Endodermal cell (in vitro differentiated cells): ENCODE measurements at regions not wholly inside any gene's neighbourhood (a gene's known extent, or its start where the extent isn't known, plus 50 kb on each side); places are given as distances from the start of the nearest gene placed in this dataset.

Experiments used
- DNase-seq: peaks from one replicate; pipeline ENCODE4 v3.0.0-alpha.2; 2017
- H3K27ac ChIP-seq: 2 replicates; pipeline ENCODE4 v1.5.1; 2013; ENCODE audit warnings: mild to moderate bottlenecking, low read depth, low read length, moderate library complexity
- H3K27me3 ChIP-seq: 2 replicates; pipeline ENCODE4 v1.6.1; 2013; ENCODE audit warnings: mild to moderate bottlenecking, low read length, moderate library complexity; ENCODE audit not compliant: insufficient read depth, control insufficient read depth, poor library complexity, severe bottlenecking
- H3K36me3 ChIP-seq: 2 replicates; pipeline ENCODE4 v1.7.0; 2013; ENCODE audit warnings: mild to moderate bottlenecking, low read length, moderate library complexity; ENCODE audit not compliant: control insufficient read depth, insufficient read depth
- H3K4me1 ChIP-seq: one replicate; pipeline ENCODE4 v1.7.0; 2013; ENCODE audit warnings: low read length; ENCODE audit not compliant: control insufficient read depth, insufficient read depth
- H3K4me3 ChIP-seq: 2 replicates; pipeline ENCODE4 v1.5.1; 2013; ENCODE audit warnings: mild to moderate bottlenecking, low read length, moderate library complexity
- H3K9ac ChIP-seq: 2 replicates; pipeline ENCODE4 v1.6.1; 2013; ENCODE audit warnings: mild to moderate bottlenecking, low read length, moderate library complexity; ENCODE audit not compliant: poor library complexity, severe bottlenecking; ENCODE audit errors: extremely low read depth
- H3K9me3 ChIP-seq: 2 replicates; pipeline ENCODE4 v1.6.1; 2013; ENCODE audit warnings: mild to moderate bottlenecking, low read length, moderate library complexity; ENCODE audit not compliant: control insufficient read depth
- H3K27ac Mint-ChIP-seq: 2 replicates; pipeline ENCODE4 v1.8.0; 2020; ENCODE audit warnings: mixed read lengths
- H3K27me3 Mint-ChIP-seq: 2 replicates; pipeline ENCODE4 v1.8.0; 2021; ENCODE audit warnings: mild to moderate bottlenecking, mixed read lengths; ENCODE audit not compliant: insufficient read depth
- H3K36me3 Mint-ChIP-seq: 2 replicates; pipeline ENCODE4 v1.8.0; 2020; ENCODE audit warnings: low read depth, mixed read lengths
- H3K4me1 Mint-ChIP-seq: 2 replicates; pipeline ENCODE4 v1.8.0; 2020; ENCODE audit warnings: mixed read lengths
- H3K4me3 Mint-ChIP-seq: 2 replicates; pipeline ENCODE4 v1.8.0; 2020; ENCODE audit warnings: mild to moderate bottlenecking, moderate library complexity, mixed read lengths
- H3K9me3 Mint-ChIP-seq: 2 replicates; pipeline ENCODE4 v1.8.0; 2020; ENCODE audit warnings: mild to moderate bottlenecking, mixed read lengths
- CTCF ChIP-seq: fragments of 200-600 bp; sonication (generic); conservative IDR thresholded peaks from 2 replicates; pipeline ENCODE4 v1.5.0; 2021; ENCODE audit warnings: antibody characterized with exemption, mild to moderate bottlenecking
- WGBS, 2 experiments: methylation state at CpG; one replicate each; pipeline versions ENCODE4 v1.1.5 to v1.1.7; 2013; ENCODE audit warnings: missing lambda C conversion rate in 2 of 2, mixed read lengths in 1 of 2; ENCODE audit not compliant: insufficient coverage in 1 of 2, insufficient read length in 1 of 2; 5-methylcytosine and 5-hydroxymethylcytosine counted together

- H3K4me1 Mint-ChIP-seq, result no peaks in the 10 kb centered on the region
- H3K27me3 ChIP-seq, result no peaks in the 10 kb centered on the region
- no peak overlapping the region for H3K4me3 Mint-ChIP-seq
- H3K27ac ChIP-seq, result no peak overlapping the region
- no peaks in the 10 kb centered on the region for H3K36me3 Mint-ChIP-seq
- peaks cover 86% of the 10 kb centered on the region for H3K9me3 Mint-ChIP-seq
- no peak overlapping the region for H3K4me3 ChIP-seq
- WGBS, 2 experiments, result 78% methylated on average over 10 to 12 of the region's 12 CpGs
- DNase-seq, result no peak
- no peaks in the 10 kb centered on the region for H3K4me1 ChIP-seq
- no peak overlapping the region for H3K9ac ChIP-seq
- H3K9me3 ChIP-seq, result peaks cover 44% of the 10 kb centered on the region
- no peak overlapping the region for H3K27ac Mint-ChIP-seq
- no peaks in the 10 kb centered on the region for H3K36me3 ChIP-seq
- TF ChIP-seq CTCF, result no peak
- H3K27me3 Mint-ChIP-seq, result peaks cover 3% of the 10 kb centered on the region
Observed at GRCh38 chr22:47250995-47251765, 488.7 kb downstream of the TBC1D22A start.

GRCh38 chr22:47249370-47249928 is 487.0 kb downstream of the TBC1D22A start:
- no peak for TF ChIP-seq CTCF
- Histone ChIP-seq H3K27me3 (no peaks in the 10 kb centered on the region), H3K9ac (no peak overlapping the region), H3K36me3 (no peaks in the 10 kb centered on the region), H3K4me3 (no peak overlapping the region), H3K9me3 (peaks cover 52% of the 10 kb centered on the region), H3K27ac (no peak overlapping the region), H3K4me1 (no peaks in the 10 kb centered on the region)
- Mint-ChIP-seq H3K27ac (no peak overlapping the region), H3K4me3 (no peak overlapping the region), H3K27me3 (peaks cover 3% of the 10 kb centered on the region), H3K9me3 (peaks cover 100% of the 10 kb centered on the region), H3K36me3 (no peaks in the 10 kb centered on the region), H3K4me1 (no peaks in the 10 kb centered on the region)
- no peak for DNase-seq
- WGBS, 2 experiments, result 38 to 59% methylated on average over 5 to 8 of the region's 8 CpGs

GRCh38 chr22:47248925-47249324 is 486.5 kb downstream of the TBC1D22A start:
- no peak for TF ChIP-seq CTCF
- Histone ChIP-seq H3K4me1 (no peaks in the 10 kb centered on the region), H3K4me3 (no peak overlapping the region), H3K9ac (no peak overlapping the region), H3K9me3 (peaks cover 57% of the 10 kb centered on the region), H3K27me3 (no peaks in the 10 kb centered on the region), H3K36me3 (no peaks in the 10 kb centered on the region), H3K27ac (no peak overlapping the region)
- peaks cover 100% of the 10 kb centered on the region for H3K9me3 Mint-ChIP-seq
- no peak overlapping the region for H3K27ac Mint-ChIP-seq
- H3K27me3 Mint-ChIP-seq, result peaks cover 3% of the 10 kb centered on the region
- H3K4me1 Mint-ChIP-seq, result no peaks in the 10 kb centered on the region
- WGBS, 2 experiments, result 58 to 67% methylated on average over 4 of the region's 4 CpGs
- no peaks in the 10 kb centered on the region for H3K36me3 Mint-ChIP-seq
- H3K4me3 Mint-ChIP-seq, result no peak overlapping the region
- no peak for DNase-seq
